NCI-H460 (cell line): ENCODE measurements at regions not wholly inside any gene's neighbourhood (a gene's known extent, or its start where the extent isn't known, plus 50 kb on each side); places are given as distances from the start of the nearest gene placed in this dataset.
A peak's percentile ranks its signal among the peaks of the same experiment; 100 is the strongest.
"Not testable (repeated sequence)": the region's sequence is repeated elsewhere in the genome, so short reads cannot be mapped to it uniquely, and the experiment has no call there.

ENCODE experiments used
- DNase-seq: peaks from one replicate; pipeline ENCODE4 v3.0.0-alpha.2; 2016; ENCODE audit warnings: low read depth; ENCODE audit errors: extremely low read depth

GRCh38 chr12:14207905-14208551, 157.5 kb upstream of the ATF7IP start:
- no peak for DNase-seq

GRCh38 chr12:14211947-14212387, 153.5 kb upstream of the ATF7IP start:
- DNase-seq, result no peak

GRCh38 chr12:14213542-14213941, 151.9 kb upstream of the ATF7IP start:
- DNase-seq, result no peak

- DNase-seq, result no peak
These were observed 151.0 kb upstream of the ATF7IP start for GRCh38 chr12:14214495-14214894.

GRCh38 chr12:14215949-14216348, 149.5 kb upstream of the ATF7IP start:
- not testable (repeated sequence) for DNase-seq

GRCh38 chr12:14216405-14217294, 148.8 kb upstream of the ATF7IP start:
- no peak for DNase-seq

GRCh38 chr12:14219156-14219555, 146.3 kb upstream of the ATF7IP start:
- DNase-seq, result no peak

GRCh38 chr12:14219670-14220069, 145.8 kb upstream of the ATF7IP start:
- not testable (repeated sequence) for DNase-seq

- DNase-seq, result no peak
These were observed 140.4 kb upstream of the ATF7IP start for GRCh38 chr12:14225064-14225463.

GRCh38 chr12:14235176-14235575, 130.3 kb upstream of the ATF7IP start:
- not testable (repeated sequence) for DNase-seq

GRCh38 chr12:14236641-14237040, 128.8 kb upstream of the ATF7IP start:
- DNase-seq, result not testable (repeated sequence)

GRCh38 chr12:14238221-14238792, 127.2 kb upstream of the ATF7IP start:
- no peak for DNase-seq

GRCh38 chr12:14239350-14239934, 126.0 kb upstream of the ATF7IP start:
- peak; percentile 81 for DNase-seq

GRCh38 chr12:14239935-14240872, 125.3 kb upstream of the ATF7IP start:
- peak; percentile 80 for DNase-seq

GRCh38 chr12:14240873-14241220, 124.6 kb upstream of the ATF7IP start:
- DNase-seq, result peak; percentile 77

GRCh38 chr12:14242825-14243224, 122.7 kb upstream of the ATF7IP start:
- not testable (repeated sequence) for DNase-seq

GRCh38 chr12:14243941-14244340, 121.5 kb upstream of the ATF7IP start:
- no peak for DNase-seq

GRCh38 chr12:14244876-14245669, 120.4 kb upstream of the ATF7IP start:
- DNase-seq, result no peak

- no peak for DNase-seq
These were observed 118.3 kb upstream of the ATF7IP start for GRCh38 chr12:14247166-14247565.
